Smooth muscle cell of the brain vasculature (primary cell): ENCODE measurements at regions not wholly inside any gene's neighbourhood (a gene's known extent, or its start where the extent isn't known, plus 50 kb on each side); places are given as distances from the start of the nearest gene placed in this dataset.

Source experiments
- DNase-seq: peaks from one replicate; pipeline ENCODE4 v3.0.0-alpha.2; 2012; ENCODE audit warnings: low read depth, low spot score

- DNase-seq, result no peak
Observed at GRCh38 chr7:45974540-45975360, 53.7 kb upstream of the IGFBP3 start.

- DNase-seq, result no peak
Observed at GRCh38 chr7:45973725-45974532, 52.9 kb upstream of the IGFBP3 start.

- no peak for DNase-seq
Observed at GRCh38 chr7:45972629-45973312, 51.7 kb upstream of the IGFBP3 start.

GRCh38 chr7:45971661-45972175, 50.6 kb upstream of the IGFBP3 start:
- no peak for DNase-seq

GRCh38 chr7:45971171-45971570, 50.1 kb upstream of the IGFBP3 start:
- no peak for DNase-seq
